Activated CD4-positive, alpha-beta T cell treated with anti-CD3 and anti-CD28 coated beads, Interleukin-2, amount 10 ng/mL, durations not matched to agents 24 days and 14 days (primary cell): ENCODE measurements at regions not wholly inside any gene's neighbourhood (a gene's known extent, or its start where the extent isn't known, plus 50 kb on each side); places are given as distances from the start of the nearest gene placed in this dataset.

ENCODE experiments used
- DNase-seq: peaks from one replicate; pipeline ENCODE4 v3.0.0; 2022
- H3K27ac Mint-ChIP-seq: one replicate; pipeline ENCODE4 v1.8.0; 2022; ENCODE audit warnings: mild to moderate bottlenecking, mixed read lengths
- H3K27me3 Mint-ChIP-seq: one replicate; pipeline ENCODE4 v1.8.0; 2022; ENCODE audit warnings: mixed read lengths
- H3K36me3 Mint-ChIP-seq: one replicate; pipeline ENCODE4 v1.8.0; 2022; ENCODE audit warnings: low read depth, mild to moderate bottlenecking, mixed read lengths
- H3K4me1 Mint-ChIP-seq: one replicate; pipeline ENCODE4 v1.8.0; 2021; ENCODE audit warnings: mixed read lengths
- H3K4me3 Mint-ChIP-seq: one replicate; pipeline ENCODE4 v1.8.0; 2022; ENCODE audit warnings: mild to moderate bottlenecking, moderate library complexity, mixed read lengths
- H3K9me3 Mint-ChIP-seq: one replicate; pipeline ENCODE4 v1.8.0; 2021; ENCODE audit warnings: mixed read lengths
- intact Hi-C: fragments of 100-400 bp; cut with micrococcal nuclease; formaldehyde crosslinking; loops from one replicate; pipeline ENCODE4 v1.15.1; 2023

DNA sequence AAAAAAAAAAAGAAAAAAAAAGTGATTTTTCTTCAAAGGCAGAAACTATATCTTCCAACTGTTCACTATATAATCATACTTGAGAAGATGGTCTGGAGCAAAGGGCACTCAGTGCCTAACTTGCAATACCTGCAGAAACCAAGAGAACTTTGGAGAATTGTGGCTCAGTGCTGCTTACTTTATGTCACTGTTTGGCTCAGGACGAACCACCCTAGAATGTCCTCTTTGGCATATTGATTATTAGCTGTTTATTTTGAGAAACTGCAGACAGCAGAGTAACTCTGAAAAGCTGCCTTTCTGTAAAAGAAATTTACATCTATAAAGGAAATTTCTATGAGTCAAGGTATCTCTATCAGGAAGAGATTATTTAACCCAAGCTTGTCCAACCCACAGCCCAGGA lies 100.2 kb downstream of the BBS10 start:
- Mint-ChIP-seq H3K27ac (no peak overlapping the region), H3K36me3 (no peaks in the 10 kb centered on the region), H3K9me3 (no peaks in the 10 kb centered on the region), H3K4me1 (no peaks in the 10 kb centered on the region), H3K27me3 (peaks cover 20% of the 10 kb centered on the region), H3K4me3 (no peak overlapping the region)
- intact Hi-C loops: no loop called here
- no peak for DNase-seq

GRCh38 chr12:76247026-76247646 lies 101.1 kb downstream of the BBS10 start:
- no peaks in the 10 kb centered on the region for H3K9me3 Mint-ChIP-seq
- DNase-seq: no peak
- H3K36me3 Mint-ChIP-seq: no peaks in the 10 kb centered on the region
- no peak overlapping the region for H3K27ac Mint-ChIP-seq
- intact Hi-C loops: no loop called here
- H3K27me3 Mint-ChIP-seq: peaks cover 20% of the 10 kb centered on the region
- no peaks in the 10 kb centered on the region for H3K4me1 Mint-ChIP-seq
- H3K4me3 Mint-ChIP-seq: no peak overlapping the region

- Mint-ChIP-seq H3K4me3 (no peak overlapping the region), H3K4me1 (no peaks in the 10 kb centered on the region), H3K9me3 (no peaks in the 10 kb centered on the region)
Observed at GRCh38 chr12:76246611-76247010, 101.6 kb downstream of the BBS10 start.

DNA sequence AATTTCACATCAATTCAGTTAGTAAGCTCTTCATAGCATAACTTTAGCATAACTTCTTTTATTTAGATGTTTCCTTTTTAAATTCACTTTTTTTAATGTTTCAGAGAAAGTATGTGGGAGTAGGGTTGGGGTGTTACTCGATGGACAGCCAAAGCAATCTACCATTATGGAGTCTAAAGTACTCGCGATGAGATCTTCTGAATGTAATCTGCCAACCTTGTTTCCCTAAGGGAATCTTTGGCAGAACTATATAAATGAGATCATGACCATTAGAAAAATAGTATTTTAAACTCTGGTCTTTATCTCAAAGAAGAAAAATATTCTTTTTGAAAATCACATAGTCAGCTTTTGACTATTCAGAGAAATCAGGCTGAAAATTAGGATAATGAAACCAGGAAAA lies 103.9 kb downstream of the BBS10 start:
- peaks cover 17% of the 10 kb centered on the region for H3K27me3 Mint-ChIP-seq
- no peaks in the 10 kb centered on the region for H3K9me3 Mint-ChIP-seq
- no peak for DNase-seq
- H3K4me1 Mint-ChIP-seq: no peaks in the 10 kb centered on the region
- H3K27ac Mint-ChIP-seq: no peak overlapping the region
- no peak overlapping the region for H3K4me3 Mint-ChIP-seq
- intact Hi-C loops: no loop called here
- H3K36me3 Mint-ChIP-seq: no peaks in the 10 kb centered on the region

More at GRCh38 chr12:76246611-76247010, 101.6 kb downstream of the BBS10 start:
- Mint-ChIP-seq H3K27me3 (peaks cover 20% of the 10 kb centered on the region), H3K36me3 (no peaks in the 10 kb centered on the region), H3K27ac (no peak overlapping the region)
- intact Hi-C loops: no loop called here
- no peak for DNase-seq

GRCh38 chr12:76242813-76243550 lies 105.2 kb downstream of the BBS10 start:
- H3K27ac Mint-ChIP-seq: no peak overlapping the region
- no peak for DNase-seq
- H3K4me1 Mint-ChIP-seq: peaks cover 3% of the 10 kb centered on the region
- no peak overlapping the region for H3K4me3 Mint-ChIP-seq
- H3K9me3 Mint-ChIP-seq: no peaks in the 10 kb centered on the region
- no peaks in the 10 kb centered on the region for H3K36me3 Mint-ChIP-seq
- peaks cover 15% of the 10 kb centered on the region for H3K27me3 Mint-ChIP-seq
- intact Hi-C loops: no loop called here

GRCh38 chr12:76241371-76241770 lies 106.8 kb downstream of the BBS10 start:
- intact Hi-C loops: no loop called here
- no peak for DNase-seq
- Mint-ChIP-seq H3K4me1 (peaks cover 3% of the 10 kb centered on the region), H3K36me3 (no peaks in the 10 kb centered on the region), H3K27ac (no peak overlapping the region), H3K9me3 (no peaks in the 10 kb centered on the region), H3K27me3 (peaks cover 10% of the 10 kb centered on the region), H3K4me3 (no peak overlapping the region)

DNA sequence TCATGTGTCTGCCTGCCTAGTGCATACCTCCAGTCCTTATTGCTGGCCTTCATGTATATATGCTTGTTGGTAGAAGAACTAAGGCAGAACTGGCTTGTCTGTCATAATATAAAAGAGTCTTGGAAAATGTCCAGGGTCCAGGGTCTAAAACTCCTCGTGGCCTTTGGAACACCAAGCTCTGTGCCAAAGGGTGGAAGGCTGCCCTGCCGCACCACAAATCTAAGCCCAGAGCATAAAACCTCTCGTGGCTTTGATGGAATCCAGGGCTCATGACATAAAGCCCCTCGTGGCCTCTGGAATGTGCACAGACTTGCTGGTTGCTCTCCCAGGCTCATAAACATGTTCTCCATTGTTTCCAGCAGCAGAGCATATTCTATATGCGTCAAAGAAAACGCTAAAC lies 107.9 kb downstream of the BBS10 start:
- no peaks in the 10 kb centered on the region for H3K36me3 Mint-ChIP-seq
- no peak overlapping the region for H3K4me3 Mint-ChIP-seq
- H3K9me3 Mint-ChIP-seq: no peaks in the 10 kb centered on the region
- no peak for DNase-seq
- peaks cover 3% of the 10 kb centered on the region for H3K4me1 Mint-ChIP-seq
- H3K27me3 Mint-ChIP-seq: peaks cover 4% of the 10 kb centered on the region
- H3K27ac Mint-ChIP-seq: no peak overlapping the region
- intact Hi-C loops: no loop called here

DNA sequence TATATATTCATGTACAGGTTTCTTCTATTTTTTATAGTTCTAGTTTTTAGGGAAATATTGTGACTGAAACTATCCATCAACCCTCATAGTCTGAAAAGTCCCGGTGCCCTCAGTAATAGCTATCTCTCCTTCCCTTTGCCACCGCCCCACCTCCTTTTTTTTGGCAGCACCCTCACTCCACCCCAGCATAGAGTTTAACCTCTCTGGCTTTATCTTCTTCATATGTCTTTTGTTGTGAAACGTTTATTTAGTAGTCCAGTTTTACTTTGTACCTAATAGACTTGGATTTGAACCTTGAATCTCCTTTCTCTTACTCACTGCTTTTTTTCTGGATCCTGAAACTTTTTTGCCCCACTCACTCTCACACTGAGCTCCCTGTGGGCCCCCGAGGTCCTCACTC lies 109.5 kb downstream of the BBS10 start:
- intact Hi-C loops: no loop called here
- H3K27ac Mint-ChIP-seq: peak overlapping the region; percentile 13
- H3K9me3 Mint-ChIP-seq: no peaks in the 10 kb centered on the region
- peaks cover 3% of the 10 kb centered on the region for H3K4me1 Mint-ChIP-seq
- no peaks in the 10 kb centered on the region for H3K36me3 Mint-ChIP-seq
- H3K27me3 Mint-ChIP-seq: no peaks in the 10 kb centered on the region
- no peak for DNase-seq
- H3K4me3 Mint-ChIP-seq: no peak overlapping the region

DNA sequence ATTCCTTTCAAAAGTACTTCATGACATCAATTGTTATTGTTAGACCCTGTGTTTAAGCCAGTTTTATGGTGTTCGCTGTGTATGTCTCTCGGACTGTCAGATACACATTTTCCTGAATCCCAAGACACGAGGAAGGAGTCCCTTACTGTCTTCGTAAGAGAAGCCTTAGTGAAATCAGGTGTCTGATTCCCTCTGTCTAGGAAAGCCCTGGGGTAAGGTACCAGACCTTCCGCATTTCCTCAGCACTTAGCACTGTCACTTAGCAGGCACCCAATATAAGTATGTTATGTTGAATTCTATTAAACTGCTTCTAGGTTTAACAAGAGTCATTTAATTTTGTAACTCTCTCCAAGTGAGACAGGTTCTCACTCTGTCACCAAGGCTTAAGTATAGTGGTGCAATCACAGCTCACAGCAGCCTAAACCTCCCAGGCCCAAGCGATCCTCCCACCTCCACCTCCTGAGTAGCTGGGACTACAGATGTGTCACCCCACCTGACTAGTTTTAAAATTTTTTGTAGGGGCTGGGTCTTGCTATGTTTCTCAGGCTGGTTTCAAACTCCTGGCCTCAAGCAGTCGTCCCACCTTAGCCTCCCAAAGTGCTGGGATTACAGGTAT lies 111.0 kb downstream of the BBS10 start:
- H3K4me1 Mint-ChIP-seq: peaks cover 3% of the 10 kb centered on the region
- no peaks in the 10 kb centered on the region for H3K9me3 Mint-ChIP-seq
- H3K4me3 Mint-ChIP-seq: no peak overlapping the region
- no peak overlapping the region for H3K27ac Mint-ChIP-seq
- DNase-seq: no peak
- no peaks in the 10 kb centered on the region for H3K36me3 Mint-ChIP-seq
- no peaks in the 10 kb centered on the region for H3K27me3 Mint-ChIP-seq
- intact Hi-C loops: no loop called here

DNA sequence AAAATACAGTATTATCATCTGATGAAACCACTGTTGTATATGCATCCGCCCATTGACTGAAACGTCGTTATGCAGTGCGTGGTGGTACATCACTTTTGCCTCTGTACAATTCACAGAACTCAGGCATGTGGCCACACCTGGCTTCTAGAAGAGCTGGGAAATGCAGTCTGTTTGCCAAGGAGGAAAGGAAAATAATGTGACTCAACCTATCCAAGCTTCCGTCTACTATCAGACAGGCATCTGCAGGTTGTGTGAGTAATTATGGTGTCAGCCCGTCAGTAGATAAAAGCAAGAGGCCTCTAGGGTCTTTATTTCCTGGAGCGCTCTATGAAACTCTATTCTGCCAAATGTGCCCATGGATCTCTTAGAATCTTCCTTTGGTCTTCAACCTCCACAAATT lies 111.6 kb downstream of the BBS10 start:
- H3K36me3 Mint-ChIP-seq: no peaks in the 10 kb centered on the region
- no peaks in the 10 kb centered on the region for H3K9me3 Mint-ChIP-seq

GRCh38 chr12:76234741-76235140 lies 113.5 kb downstream of the BBS10 start:
- Mint-ChIP-seq H3K4me1 (peaks cover 3% of the 10 kb centered on the region), H3K27me3 (no peaks in the 10 kb centered on the region), H3K36me3 (no peaks in the 10 kb centered on the region), H3K9me3 (no peaks in the 10 kb centered on the region), H3K4me3 (no peak overlapping the region), H3K27ac (no peak overlapping the region)
- no peak for DNase-seq
- intact Hi-C loops: no loop called here

More for the DNA sequence above, 111.6 kb downstream of the BBS10 start:
- intact Hi-C loops: no loop called here
- Mint-ChIP-seq H3K4me3 (no peak overlapping the region), H3K27me3 (no peaks in the 10 kb centered on the region), H3K27ac (no peak overlapping the region), H3K4me1 (peaks cover 3% of the 10 kb centered on the region)
- no peak for DNase-seq

- Mint-ChIP-seq H3K4me1 (no peaks in the 10 kb centered on the region), H3K27ac (no peak overlapping the region), H3K4me3 (no peak overlapping the region), H3K27me3 (peaks cover 9% of the 10 kb centered on the region), H3K9me3 (no peaks in the 10 kb centered on the region), H3K36me3 (no peaks in the 10 kb centered on the region)
- no peak for DNase-seq
- intact Hi-C loops: no loop called here
Observed at GRCh38 chr12:76232013-76232412, 116.2 kb downstream of the BBS10 start.

DNA sequence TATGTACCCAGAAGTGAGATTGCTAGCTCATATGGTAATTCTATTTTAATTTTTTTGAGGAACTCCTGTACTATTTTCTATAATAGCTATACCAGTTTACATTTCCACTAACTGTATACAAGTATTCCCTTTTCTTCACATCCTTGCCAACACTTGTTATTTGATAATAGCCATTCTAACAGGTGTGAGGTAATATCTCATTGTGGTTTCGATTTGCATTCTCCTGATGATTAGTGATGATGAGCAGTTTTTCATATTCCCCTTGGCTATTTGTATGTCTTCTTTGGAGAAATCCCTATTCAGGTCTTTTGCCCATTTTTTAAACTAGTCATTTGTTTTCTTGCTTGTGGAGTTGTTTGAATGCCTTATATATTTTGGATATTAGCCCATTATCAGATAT lies 121.3 kb downstream of the BBS10 start:
- Mint-ChIP-seq H3K27ac (no peak overlapping the region), H3K4me1 (peaks cover 2% of the 10 kb centered on the region), H3K4me3 (no peak overlapping the region), H3K27me3 (peaks cover 13% of the 10 kb centered on the region), H3K36me3 (no peaks in the 10 kb centered on the region), H3K9me3 (no peaks in the 10 kb centered on the region)
- no peak for DNase-seq
- intact Hi-C loops: no loop called here

GRCh38 chr12:76226397-76226796 lies 121.8 kb downstream of the BBS10 start:
- intact Hi-C loops: no loop called here
- H3K36me3 Mint-ChIP-seq: no peaks in the 10 kb centered on the region
- peaks cover 13% of the 10 kb centered on the region for H3K27me3 Mint-ChIP-seq
- no peak for DNase-seq
- H3K4me3 Mint-ChIP-seq: no peak overlapping the region
- no peaks in the 10 kb centered on the region for H3K9me3 Mint-ChIP-seq
- peaks cover 2% of the 10 kb centered on the region for H3K4me1 Mint-ChIP-seq
- H3K27ac Mint-ChIP-seq: no peak overlapping the region
